ENCODE measurements at regions not wholly inside any gene's neighbourhood (a gene's known extent, or its start where the extent isn't known, plus 50 kb on each side); places are given as distances from the start of the nearest gene placed in this dataset.
"Not testable (repeated sequence)": the region's sequence is repeated elsewhere in the genome, so short reads cannot be mapped to it uniquely, and the experiment has no call there.

DNA sequence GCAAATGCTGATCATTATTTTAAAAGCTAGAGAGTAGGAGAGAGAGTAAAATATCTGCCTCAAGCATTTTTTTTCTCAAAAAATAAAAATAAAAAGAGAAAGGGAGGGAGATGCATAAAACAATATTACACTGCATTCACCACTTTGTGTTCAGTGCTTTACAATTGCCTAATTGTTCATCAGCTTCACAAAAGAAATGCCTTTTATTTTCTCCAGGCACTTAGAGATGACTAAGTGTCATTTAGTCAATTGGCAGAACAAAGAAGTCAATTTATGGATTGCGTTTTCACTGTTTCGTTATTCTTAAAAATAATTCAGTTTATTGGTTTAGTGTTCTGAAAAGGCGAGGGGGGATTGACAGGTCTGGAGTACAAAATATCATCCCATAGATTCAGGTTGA is 232.5 kb upstream of the CCNH start:
- no peak for DNase-seq (ENCODE audit: low read depth in 2 of 2)

DNA sequence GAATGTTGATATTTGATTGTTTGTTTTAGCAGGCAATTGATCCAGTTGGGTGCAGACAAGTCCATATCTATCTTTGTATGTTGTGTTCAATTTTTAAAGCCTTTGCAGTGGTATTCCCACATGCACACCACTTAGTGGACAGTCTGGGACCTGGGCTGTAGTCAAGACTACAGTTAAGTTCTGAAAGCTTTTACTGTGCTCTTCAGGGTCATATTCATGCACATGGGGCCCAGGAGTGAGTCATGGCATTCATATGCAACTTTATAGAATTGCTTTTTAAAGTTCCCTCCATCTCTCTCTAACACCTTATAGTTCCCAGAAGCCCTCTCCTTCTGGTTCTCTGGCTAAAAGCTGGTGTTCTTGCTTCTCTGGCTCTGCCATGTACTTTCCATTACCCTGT is 228.2 kb upstream of the CCNH start:
- DNase-seq (ENCODE audit: low read depth in 2 of 2) = no peak

DNA sequence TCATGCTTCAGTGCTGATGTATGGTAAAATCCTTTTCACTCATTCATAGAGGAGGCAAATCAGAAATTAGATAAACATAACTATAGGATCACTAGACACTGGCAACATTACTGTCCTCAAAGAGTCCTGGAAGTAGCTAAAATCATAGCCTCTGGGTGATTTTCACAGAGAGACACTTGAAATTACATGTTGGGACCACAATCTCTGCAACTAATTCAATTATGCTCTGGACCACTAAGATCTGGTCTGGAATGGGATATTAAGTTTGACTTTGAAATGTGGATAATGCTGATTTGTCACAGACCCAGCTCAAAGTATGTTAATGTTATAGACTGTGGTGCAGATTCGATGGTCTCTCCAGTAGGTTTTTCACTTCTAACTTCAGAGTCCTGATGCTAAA is 214.6 kb upstream of the CCNH start:
- DNase-seq (ENCODE audit: low read depth in 2 of 2) = no peak

DNA sequence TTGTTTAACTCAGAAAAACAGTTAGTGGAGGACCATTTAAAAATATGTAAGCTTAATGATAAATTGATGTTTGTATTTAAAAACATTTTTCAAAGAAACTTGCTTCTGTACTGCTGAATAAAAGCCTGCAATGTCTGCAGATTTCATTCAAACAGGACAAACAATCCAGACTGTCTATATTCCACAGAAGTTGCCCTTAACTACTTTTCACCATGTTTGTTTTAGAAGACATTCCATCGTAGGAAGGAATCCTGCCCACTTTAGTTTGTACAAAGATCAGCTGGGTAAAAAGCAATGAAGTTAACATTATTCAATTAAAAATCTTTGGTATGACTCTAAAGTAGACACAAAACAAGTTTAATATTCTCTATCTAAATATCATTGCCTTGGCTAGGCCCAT is 195.7 kb upstream of the CCNH start:
- DNase-seq (ENCODE audit: low read depth in 2 of 2) = no peak

DNA sequence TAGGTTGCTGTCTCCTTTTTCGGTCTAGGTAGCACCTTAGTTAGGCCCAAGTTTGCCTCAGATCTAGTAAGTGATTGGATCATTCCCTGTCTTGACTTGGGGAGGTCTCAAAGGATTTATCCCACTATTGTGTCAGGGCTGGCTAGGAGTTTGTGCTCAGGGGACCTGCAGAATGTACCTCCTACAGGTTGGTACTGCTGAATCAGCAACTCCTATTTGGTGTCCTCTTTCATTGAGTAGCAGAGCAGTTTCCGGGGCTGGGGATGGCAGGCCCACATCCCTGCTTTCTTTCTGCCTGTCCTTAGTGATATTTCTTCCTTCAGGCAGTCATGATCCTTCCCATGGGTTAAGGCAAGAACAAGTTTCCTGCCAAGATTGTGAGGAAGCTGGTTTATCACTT is 192.9 kb upstream of the CCNH start:
- DNase-seq (ENCODE audit: low read depth in 2 of 2) = no peak

DNA sequence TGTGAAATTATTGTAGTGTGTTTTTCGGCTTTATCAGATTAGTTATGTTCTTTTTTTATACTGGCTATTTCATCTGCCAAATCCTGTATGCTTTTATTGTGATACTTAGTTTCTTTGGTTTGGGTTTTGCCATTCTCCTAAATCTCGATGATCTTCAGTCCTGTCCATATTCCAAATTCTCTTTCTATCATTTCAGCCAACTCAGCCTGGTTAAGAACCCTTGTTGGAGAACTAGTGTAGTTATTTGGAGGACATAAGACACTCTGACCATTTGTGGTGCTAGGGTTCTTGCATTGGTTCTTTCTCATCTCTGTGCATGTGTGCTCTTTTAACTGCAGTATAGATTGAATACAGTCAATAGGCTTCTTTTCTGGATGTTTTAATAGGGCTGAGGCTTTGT is 187.0 kb upstream of the CCNH start:
- DNase-seq (ENCODE audit: low read depth in 2 of 2) = no peak

DNA sequence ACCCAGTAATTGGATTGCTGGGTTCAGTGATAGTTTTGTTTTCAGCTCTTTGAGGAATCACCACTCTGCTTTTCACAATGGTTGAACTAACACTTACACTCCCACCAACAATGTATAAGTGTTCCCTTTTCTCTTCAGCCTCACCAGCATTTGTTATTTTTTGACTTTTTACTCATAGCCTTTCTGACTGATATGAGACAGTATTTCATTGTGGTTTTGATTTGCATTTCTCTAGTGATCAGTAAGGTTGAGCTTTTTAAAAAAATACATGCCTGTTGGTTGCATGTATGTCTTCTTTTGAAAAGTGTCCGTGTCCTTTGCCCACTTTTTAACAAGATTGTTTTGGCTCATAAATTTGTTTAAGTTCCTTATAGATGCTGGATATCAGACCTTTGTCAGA is 185.7 kb upstream of the CCNH start:
- no peak for DNase-seq (ENCODE audit: low read depth in 2 of 2)

DNA sequence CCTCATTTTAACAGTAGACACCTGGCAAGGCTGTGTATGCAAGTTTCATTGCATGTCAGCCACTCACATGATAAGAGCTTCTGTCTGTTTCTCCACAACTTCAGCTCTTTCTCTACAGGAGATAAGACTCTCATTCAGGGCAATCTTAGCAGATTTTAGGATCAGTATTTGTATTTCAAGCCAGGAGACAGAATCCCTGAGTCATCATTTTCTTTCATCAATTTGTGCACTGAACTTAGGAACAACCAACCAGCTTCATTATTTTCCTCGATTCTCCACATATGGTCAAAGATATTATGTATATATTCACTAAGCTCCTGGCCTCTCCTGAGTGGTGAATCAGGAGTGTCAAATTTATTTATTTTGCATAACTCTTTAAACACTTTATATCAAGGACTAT is 181.8 kb upstream of the CCNH start:
- no peak for DNase-seq (ENCODE audit: low read depth in 2 of 2)

DNA sequence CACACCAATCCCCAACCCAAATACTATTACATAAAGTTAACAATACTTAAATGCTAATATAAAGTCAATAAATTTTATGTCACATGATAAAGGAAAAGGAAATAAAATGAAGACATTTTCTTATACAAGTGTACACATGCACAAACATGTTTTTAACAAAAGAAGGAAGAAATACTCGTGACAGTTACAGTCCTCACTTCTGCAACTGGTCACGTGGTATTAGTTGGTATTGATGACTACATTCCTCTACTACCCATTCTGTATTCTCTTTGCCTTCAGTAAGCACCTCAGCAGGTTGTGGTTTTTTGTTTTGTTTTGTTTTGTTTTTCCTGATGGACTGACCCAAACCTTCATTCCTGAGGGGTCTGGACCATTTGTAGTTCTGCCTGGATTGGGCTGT is 176.9 kb upstream of the CCNH start:
- DNase-seq (ENCODE audit: low read depth in 2 of 2) = no peak

DNA sequence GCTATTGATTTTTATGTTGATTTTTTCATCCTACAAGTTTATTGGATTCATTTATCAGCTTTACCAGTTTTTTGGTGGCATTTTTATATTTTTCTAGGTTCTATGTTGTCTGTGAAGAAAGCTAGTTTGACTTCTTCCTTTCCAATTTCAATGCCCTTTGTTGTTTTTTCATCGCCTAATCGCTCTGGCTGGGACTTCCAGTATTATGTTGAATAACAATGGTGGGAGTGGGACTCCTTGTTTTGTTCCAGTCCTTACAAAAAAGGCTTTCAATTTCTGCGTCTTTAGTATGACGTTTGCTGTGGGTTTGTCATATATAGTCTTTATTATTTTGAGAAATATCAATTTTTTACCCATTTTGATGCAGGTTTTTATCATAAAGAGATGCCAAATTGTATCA is 175.6 kb upstream of the CCNH start:
- DNase-seq (ENCODE audit: low read depth in 2 of 2) = no peak

DNA sequence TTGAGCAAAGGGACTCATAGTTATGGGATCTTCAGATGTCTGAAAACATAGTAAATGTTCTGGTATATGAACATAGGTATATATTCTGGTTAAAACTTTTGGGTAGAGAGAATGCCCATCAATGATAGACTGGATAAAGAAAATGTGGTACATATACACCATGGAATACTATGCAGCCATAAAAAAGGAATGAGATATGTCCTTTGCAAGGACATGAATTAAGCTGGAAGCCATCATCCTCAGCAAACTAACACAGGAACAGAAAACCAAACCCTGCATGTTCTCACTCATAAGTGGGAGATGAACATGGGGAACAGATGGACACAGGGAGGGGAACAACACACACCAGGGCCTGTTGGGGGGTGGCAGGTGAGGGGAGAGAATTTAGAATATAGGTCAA is 171.0 kb upstream of the CCNH start:
- DNase-seq (ENCODE audit: low read depth in 2 of 2) = not testable (repeated sequence)

DNA sequence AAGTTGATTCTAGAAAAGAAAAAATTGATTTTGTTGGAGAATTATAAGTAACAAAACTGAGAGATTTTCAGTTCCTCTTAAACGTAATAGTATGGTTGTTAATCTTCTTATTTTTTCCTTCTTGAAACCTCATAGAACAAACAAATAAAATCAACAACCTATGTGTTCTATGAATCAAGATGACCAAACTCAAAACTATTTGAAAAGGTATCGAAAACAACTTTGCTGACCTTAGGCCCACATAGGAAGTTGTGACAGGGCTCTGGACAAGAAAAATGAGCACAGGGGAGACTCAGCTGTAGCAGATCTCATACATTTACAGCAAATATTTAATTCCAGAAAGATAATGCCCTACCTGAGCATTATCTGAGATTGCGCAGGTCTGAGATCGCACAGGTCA is 169.4 kb upstream of the CCNH start:
- no peak for DNase-seq (ENCODE audit: low read depth in 2 of 2)

DNA sequence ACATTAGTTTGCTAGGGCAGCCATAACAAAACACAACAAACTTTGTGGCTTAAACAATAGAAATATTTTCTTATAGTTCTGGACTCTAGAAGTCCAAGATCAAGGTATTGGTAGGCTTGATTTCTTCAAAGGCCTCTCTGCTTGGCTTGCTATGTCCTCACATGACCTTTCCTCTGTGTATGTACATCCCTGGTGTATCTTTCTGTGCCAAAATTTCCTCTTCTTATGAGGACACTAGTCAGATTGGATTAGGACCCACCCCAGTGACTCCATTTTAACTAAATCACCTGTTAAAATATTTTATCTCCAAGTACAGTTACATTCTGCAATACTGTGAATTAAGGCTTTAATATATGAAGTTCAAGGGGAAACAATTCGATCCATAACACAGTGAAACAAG is 168.9 kb upstream of the CCNH start:
- DNase-seq (ENCODE audit: low read depth in 2 of 2) = no peak

DNA sequence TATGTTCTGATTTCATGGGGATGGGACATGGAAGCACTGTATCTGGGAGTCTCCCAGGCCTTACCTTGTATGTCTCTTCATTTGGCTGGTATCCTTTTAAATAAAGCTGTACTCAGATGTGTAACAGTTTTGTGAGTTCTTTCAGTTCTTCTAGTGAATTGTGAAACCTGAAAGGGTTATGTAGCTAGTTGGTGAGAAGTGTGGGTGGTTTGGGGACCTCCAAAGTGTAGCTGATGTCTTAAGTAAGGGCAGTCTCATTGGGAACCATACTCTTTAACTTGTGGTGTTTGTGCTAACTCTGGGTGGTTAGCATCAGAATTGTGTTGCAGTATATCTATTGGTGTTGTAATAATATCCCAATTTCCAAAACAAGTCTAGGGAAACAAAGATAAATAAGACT is 166.9 kb upstream of the CCNH start:
- no peak for DNase-seq (ENCODE audit: low read depth in 2 of 2)

DNA sequence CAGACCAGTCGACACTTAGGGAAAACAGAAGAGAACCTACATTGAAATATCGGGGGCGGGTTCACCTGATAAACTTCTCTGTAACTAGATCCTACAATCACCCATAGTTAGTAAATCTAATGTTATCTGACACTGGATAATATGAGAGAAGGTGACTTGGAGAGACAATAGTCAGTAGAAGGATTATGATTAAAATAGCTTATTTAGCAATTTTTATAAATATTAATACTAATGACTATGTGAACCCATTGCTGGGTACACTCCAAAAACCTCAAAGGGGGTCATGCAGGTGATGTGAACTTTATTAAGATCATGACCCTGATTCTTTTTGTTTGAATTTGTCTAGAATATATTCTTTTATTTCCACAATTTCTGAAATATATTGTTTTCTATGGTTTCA is 164.1 kb upstream of the CCNH start:
- no peak for DNase-seq (ENCODE audit: low read depth in 2 of 2)

DNA sequence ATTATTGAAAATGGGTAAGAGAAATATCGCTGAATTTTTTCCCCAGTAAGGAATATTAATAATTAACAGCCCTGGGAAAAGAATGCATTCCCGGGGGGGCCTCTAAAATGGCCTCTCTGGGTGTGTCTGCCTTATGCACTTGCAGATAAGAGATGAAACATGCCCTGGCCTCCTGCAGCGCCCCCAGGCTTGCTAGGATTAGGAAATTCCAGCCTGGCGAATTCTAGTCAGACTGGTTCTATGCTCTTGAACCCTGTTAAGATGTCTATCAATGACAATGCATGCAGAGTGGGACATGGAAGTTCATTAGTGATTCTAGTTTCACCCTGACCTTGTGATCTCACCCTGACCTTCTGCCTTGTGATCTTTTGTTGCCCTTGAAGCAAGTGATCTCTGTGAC is 163.6 kb upstream of the CCNH start:
- DNase-seq (ENCODE audit: low read depth in 2 of 2) = not testable (repeated sequence)

DNA sequence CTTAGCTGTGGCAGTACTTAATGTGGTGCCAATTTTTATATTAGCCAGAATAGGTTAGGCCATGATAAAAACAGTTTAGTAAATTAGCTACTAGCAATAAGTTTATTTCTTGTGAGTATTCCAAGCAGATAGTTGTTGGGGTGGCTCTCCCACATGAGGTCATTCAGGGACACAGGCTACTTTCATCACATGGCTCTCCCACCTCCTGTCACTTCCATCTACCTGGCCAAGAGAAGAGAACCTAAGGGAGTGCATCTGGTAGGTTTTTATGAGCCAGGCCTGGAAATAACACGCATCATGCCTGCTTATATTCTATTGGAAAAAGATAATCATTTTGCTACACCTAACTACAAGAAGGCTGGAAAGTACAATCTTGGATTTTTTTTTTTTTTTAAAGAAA is 161.4 kb upstream of the CCNH start:
- no peak for DNase-seq (ENCODE audit: low read depth in 2 of 2)

DNA sequence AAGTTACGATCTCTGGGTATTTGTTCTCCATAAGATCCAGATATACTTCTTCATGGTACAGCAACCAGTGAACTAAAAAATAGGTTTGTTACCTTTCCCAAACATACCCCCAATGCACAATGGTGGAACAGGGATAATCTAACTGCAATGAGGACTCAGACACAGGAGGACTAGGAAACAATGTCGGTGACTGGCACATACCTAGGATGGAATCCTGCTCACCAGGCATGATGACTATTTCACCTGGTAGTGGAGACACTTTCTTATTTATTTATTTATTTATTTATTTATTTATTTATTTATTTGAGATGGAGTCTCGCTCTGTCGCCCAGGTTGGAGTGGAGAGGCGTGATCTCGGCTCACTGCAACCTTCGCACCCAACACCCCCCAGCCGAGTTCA is 159.9 kb upstream of the CCNH start:
- no peak for DNase-seq (ENCODE audit: low read depth in 2 of 2)

DNA sequence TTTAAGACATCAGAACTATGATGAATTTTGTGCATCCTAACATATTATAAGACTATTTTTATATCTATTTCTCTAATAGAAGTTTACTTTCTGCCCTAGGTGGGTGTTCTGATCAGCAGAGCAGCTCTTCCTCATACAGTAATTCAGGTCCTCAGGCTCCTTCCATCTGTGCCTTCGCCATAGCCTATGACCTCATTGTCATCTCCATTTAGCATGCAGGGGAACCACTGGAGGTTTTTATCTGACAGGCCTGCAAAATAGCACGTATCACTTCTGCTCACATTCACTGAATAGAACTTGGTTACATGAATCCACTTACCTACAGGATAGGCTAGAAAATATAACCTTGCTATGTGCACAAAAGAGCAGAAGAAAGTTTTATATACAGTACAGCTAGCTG is 159.4 kb upstream of the CCNH start:
- no peak for DNase-seq (ENCODE audit: low read depth in 2 of 2)

DNA sequence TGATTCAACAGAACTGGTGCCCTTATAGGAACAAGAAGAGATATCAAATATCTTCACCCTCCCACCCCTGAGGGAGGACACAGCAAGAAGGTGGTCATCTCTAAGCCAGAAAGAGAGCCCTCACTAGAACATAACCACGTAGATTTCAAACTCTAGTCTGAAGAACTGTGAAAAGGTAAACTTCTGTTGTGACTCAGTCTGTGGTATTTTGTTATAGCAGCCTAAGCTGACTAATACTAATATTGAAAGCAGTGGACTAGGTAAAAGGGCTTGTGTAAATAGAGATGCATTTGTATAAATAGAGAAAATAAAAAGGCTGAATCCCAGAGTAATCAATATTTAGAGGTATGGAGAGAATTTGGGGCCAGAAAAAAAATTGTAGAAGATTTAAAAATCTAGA is 157.6 kb upstream of the CCNH start:
- DNase-seq (ENCODE audit: low read depth in 2 of 2) = no peak

DNA sequence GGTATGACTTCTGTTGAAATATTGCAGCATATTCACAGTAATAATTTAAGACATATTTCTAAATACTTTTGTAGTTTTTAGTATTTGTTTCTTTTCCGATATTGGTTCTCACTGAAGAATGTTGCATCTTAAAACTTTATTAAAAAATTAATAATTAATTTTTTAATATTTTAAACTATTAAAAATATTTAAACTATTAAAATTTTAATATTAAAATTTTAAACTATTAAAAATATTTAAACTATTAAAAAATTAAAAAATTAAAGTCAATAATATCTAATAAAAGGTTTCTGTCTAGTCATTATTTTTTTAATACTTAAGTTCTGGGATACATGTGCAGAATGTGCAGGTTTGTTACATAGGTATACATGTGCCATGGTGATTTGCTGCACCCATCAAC is 149.3 kb upstream of the CCNH start:
- no peak for DNase-seq (ENCODE audit: low read depth in 2 of 2)

DNA sequence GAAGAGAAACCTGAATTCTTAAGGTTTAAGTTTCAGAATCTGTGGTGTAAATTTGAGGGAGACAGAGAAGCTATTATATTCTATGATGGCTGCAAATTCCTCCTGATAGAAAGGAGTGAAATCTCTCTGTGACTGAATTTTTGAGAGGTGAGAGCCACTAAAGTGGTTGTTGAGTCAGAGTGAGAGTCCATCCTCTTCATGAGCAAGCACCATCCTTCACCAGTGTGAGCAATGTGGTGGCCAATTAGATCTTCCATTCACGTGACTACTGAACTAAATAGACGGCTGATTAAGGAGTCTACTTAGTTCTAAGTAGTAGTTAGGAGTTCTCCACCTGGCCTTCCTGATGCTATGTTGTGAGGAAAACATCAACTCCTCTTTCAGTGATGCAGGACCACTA is 147.8 kb upstream of the CCNH start:
- no peak for DNase-seq (ENCODE audit: low read depth in 2 of 2)

DNA sequence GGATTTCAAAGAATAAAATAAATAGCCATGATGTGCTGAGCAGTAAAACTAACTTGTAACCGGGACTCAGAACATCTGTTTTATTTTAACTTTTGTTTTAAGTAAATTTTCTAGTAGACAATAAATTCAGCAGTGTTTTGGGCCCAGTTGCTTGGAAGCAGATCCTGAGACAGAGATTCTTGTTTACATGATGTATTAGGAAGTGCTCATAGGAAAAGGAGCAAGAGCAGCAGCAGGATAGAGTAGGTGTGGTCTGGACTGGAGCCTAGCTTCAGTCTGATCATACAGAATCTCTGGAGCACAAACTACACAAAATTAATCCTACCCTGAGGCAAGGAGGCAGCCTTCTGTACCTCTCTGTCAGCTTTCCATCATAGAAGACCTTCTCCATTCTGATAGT is 139.2 kb upstream of the CCNH start:
- DNase-seq (ENCODE audit: low read depth in 2 of 2) = no peak

DNA sequence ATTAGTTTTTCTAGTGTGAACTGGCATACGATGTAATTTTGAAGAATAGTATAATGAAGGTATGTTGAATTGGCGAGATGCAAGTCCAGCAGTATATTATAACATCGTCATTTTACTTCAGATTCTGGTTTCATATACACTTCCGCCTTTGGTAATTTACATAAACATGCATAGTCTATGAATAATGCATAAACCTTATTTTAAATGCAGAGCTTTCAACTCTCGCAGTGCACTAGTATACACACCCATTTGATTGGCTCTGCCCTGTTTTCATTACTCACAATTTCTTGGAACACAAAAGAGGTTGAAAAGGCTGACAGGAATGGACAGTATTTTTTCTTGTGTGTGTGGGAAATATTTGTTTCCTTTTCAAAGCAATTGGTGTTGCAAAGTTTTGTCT is 128.9 kb upstream of the CCNH start:
- no peak for DNase-seq (ENCODE audit: low read depth in 2 of 2)

DNA sequence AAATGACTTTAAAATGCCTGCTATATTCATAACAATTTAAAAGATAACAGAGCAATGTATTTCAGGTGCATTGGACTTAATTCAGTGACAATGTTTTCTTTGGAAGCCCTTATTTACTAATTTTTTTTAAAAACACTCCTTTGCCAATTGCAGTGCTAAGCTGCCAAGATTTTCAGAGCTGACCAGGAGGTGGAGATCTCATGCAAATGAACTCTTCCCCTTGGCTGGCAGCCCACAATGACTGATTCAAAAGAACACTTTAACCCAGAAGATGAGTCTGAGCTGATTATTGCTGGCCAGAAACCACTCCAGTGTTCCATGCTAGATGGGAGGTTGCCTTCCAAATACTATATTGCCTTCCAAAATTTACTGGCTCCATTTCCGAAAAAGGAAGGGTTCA is 128.3 kb upstream of the CCNH start:
- no peak for DNase-seq (ENCODE audit: low read depth in 2 of 2)

Data from stimulated activated CD4-positive, alpha-beta T cell treated with anti-CD3 and anti-CD28 coated beads, Interleukin-12 subunit alpha, Interleukin-12 subunit beta, amount 100 ng/mL, for 24 hours (primary cell).